Mucosa of descending colon (tissue), 3 donors: ENCODE measurements at regions not wholly inside any gene's neighbourhood (a gene's known extent, or its start where the extent isn't known, plus 50 kb on each side); places are given as distances from the start of the nearest gene placed in this dataset.

Source experiments
- ATAC-seq: fragments of 200-7000 bp; cut with Tn5 transposase; one replicate; pipeline ENCODE4 v1.9.1; 2020; ENCODE audit warnings: mild to moderate bottlenecking, moderate library complexity
- DNase-seq, 3 donors: peaks; one replicate each; pipeline ENCODE4 v3.0.0-alpha.2; 2020
- H3K36me3 ChIP-seq: fragments of 200-600 bp; one replicate; pipeline ENCODE4 v1.8.0; 2021; ENCODE audit warnings: low read depth, mild to moderate bottlenecking
- H3K4me1 ChIP-seq: fragments of 200-600 bp; one replicate; pipeline ENCODE4 v1.8.0; 2021; ENCODE audit warnings: low read depth, mild to moderate bottlenecking
- H3K4me3 ChIP-seq: fragments of 200-600 bp; one replicate; pipeline ENCODE4 v1.8.0; 2021; ENCODE audit warnings: mild to moderate bottlenecking
- H3K9me3 ChIP-seq: fragments of 200-600 bp; one replicate; pipeline ENCODE4 v1.8.0; 2021; ENCODE audit warnings: mild to moderate bottlenecking
- CTCF ChIP-seq: fragments of 200-600 bp; IDR thresholded peaks from one replicate; pipeline ENCODE4 v1.8.0; 2022; ENCODE audit warnings: antibody characterized with exemption, mild to moderate bottlenecking
- intact Hi-C, 2 donors: fragments of 100-400 bp; cut with DNase I in 1 of 2; cut with micrococcal nuclease in 1 of 2; formaldehyde crosslinking; loops; one replicate each; pipeline versions ENCODE4 v1.11.0 to v1.11.1; 2022; cut with DNase I, micrococcal nuclease
- donor health status: DM: no; HTN: no; CAD: no; lungs with moderate emphysema.
- donor health status: DM: no; HTN: no; CAD: no.
- donor health status: DM: no; HTN: yes; CAD: no.

DNA sequence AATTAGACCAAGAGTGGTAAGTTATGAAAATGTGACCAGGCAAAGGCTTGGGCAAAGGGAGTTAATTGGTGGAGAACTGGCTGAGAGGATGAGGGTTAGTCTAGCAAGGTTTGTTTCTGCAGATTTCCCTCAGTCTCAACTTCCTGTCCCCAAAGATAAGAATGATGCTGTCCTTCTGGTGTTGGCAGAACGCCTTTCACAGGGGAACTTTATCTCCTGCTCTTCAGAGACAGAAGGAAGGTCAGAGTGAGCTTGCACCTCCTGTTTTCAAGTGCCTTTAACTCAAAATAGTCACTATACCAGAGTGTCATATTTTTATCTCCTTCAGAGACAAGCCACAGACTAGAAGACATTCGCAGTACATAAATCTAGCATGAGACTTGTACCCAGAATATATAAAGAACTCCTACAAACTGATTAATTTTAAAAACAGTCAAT is 95.7 kb downstream of the TEX51 start:
- no peak for DNase-seq
- Histone ChIP-seq H3K4me1 (peaks cover 7% of the 10 kb centered on the region), H3K9me3 (no peaks in the 10 kb centered on the region), H3K4me3 (no peak overlapping the region), H3K36me3 (no peaks in the 10 kb centered on the region)
- ATAC-seq, result no peak
- intact Hi-C loops, result no loop called here
- TF ChIP-seq CTCF, result no peak

GRCh38 chr2:126995621-126996377 is 97.1 kb downstream of the TEX51 start:
- intact Hi-C loops, result no loop called here
- TF ChIP-seq CTCF, result no peak
- Histone ChIP-seq H3K9me3 (no peaks in the 10 kb centered on the region), H3K4me3 (no peak overlapping the region), H3K4me1 (peaks cover 7% of the 10 kb centered on the region), H3K36me3 (no peaks in the 10 kb centered on the region)
- DNase-seq (no peak), ATAC-seq (peak; percentile 52)

GRCh38 chr2:126996378-126996699 is 97.6 kb downstream of the TEX51 start:
- intact Hi-C loops, result no loop called here
- ATAC-seq (no peak), DNase-seq (no peak)
- Histone ChIP-seq H3K4me3 (no peak overlapping the region), H3K4me1 (peaks cover 7% of the 10 kb centered on the region), H3K9me3 (no peaks in the 10 kb centered on the region), H3K36me3 (no peaks in the 10 kb centered on the region)
- no peak for TF ChIP-seq CTCF
